Activated CD4-positive, alpha-beta T cell treated with anti-CD3 and anti-CD28 coated beads, Interleukin-2, amount 50 U/mL, for 48 hours (primary cell): ENCODE measurements at regions not wholly inside any gene's neighbourhood (a gene's known extent, or its start where the extent isn't known, plus 50 kb on each side); places are given as distances from the start of the nearest gene placed in this dataset.

Experiments used
- DNase-seq, 2 experiments: peaks; one replicate each; pipeline ENCODE4 v3.0.0-alpha.2; 2020

DNA sequence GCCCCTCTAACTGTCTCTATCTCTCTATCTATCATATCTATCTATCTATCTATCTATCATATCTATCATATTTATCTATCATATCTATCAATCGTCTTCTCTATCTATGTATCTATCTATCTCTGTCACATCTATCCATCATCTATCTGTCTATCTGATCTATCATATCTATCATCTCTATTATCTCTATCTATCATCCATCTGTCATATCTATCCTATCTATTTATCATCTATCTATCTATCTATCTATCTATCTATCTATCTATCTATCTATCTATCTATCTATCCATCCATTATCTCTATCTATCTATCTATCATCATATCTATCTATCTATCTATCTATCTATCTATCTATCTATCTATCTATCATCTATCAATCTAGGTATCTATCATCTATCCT, 638.0 kb downstream of the DHX35 start:
- no peak for DNase-seq

DNA sequence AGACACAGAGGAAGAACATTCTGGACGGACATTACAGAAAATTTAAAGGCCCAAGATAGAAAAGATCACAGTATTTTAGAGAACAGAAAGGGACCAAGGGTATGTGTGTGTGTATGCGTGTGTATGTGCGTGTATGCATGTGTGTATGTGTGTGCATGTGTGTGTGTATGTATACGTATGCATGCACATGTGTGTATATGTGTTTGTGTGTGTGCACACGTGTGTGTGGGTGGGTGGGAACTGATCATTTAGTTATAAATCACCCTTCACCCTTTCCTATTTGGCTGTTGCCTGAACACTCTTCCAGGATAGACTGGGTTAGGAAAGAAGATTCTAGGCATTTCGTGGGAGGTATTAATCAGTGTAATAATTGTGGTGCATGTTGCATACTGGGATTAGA, 634.4 kb downstream of the DHX35 start:
- no peak for DNase-seq

GRCh38 chr20:39592371-39592770, 630.2 kb downstream of the DHX35 start:
- no peak for DNase-seq

- no peak for DNase-seq
Observed at GRCh38 chr20:39588148-39588757, 626.1 kb downstream of the DHX35 start.

DNA sequence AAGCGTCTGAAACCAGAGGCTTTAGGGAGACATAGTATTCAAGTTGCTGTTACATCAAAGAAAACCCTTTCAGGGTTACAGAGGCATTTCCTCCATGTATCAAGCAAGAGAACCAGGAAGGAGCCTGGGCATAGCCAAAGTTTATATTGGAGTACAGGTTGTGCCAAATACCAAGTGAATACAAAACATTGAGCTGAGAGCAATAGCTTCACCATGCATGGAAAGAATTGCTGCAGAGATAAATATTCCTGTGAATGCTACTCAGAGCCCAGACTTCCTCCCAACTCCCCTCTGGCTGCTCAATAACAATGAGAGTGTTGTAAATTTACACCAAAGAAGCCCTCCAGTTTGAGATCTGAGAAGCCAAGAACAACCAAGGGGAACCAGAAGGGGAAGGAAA, 618.9 kb downstream of the DHX35 start:
- no peak for DNase-seq

DNA sequence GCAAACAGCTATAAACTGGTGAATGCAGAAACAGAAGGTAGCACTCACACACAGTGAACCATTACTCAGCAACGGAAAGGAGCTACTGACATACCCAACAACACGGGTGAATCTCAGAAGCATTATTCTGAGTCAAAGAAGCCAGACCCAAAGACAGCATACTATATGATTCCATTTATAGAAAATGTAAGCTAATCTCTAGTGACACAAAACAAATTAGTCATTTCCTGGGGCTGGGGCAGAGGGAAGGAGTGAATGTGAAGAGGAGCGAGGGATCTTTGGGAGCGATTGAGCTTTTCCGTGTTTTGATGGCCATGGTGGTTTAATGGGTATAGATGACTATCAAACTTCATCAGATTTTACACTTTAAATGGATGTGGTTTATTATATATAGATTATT, 614.6 kb downstream of the DHX35 start:
- no peak for DNase-seq

DNA sequence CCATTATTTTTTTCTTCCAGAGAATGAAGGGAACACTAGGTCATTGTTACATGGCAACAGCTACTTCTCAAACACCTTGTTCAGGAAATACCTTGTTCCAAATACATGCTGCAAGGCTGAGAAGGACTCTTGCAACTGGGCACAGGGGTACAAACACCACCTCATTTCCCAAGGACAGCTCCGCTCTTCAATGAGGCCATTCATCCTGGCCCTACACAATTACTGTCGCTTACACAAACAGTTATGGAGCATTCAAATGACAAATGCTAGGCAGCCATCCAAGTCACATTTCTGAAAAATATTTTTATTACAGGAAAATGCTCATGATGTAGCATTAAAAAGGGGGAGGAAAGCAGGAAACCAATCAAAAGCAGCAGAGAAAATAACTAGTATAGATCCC, 611.9 kb downstream of the DHX35 start:
- no peak for DNase-seq

DNA sequence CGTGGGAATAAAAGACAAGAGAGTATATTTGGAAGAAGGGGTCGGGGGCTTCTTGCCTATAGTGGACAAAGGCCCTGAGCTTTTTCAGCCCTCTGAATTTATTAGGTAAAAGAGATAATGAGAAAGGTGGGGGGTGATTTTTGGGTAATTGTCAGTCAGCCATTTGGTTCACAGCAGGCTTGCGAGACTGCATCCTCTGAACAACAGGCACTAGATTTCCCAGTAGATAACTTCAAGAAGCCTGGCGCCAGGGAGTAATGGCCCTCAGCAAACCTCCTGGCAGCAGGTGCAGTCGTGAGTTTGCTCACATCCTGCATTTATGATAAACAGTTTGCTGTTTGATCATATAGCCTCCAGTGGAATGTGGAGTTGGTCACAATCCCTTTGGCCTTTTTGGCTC, 609.0 kb downstream of the DHX35 start:
- no peak for DNase-seq

DNA sequence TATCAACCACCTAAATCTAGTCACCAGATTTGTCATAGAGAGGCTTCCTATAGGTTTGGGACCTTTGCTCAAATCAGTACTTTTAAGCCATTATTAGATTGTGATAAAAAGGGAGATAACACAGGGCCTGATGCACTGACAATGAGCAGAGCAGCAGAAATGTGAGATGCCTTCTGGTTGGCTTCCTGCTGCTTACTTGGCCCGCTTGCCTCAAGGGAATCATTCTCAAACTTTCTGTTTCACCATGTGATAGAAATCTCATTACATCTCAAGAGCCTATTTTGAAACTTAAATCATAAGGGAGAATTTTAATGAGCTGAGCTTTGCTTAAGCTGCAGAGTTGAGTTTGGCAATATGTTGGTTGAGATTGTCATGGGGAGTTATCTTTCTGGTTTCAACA, 606.0 kb downstream of the DHX35 start:
- DNase-seq = no peak

DNA sequence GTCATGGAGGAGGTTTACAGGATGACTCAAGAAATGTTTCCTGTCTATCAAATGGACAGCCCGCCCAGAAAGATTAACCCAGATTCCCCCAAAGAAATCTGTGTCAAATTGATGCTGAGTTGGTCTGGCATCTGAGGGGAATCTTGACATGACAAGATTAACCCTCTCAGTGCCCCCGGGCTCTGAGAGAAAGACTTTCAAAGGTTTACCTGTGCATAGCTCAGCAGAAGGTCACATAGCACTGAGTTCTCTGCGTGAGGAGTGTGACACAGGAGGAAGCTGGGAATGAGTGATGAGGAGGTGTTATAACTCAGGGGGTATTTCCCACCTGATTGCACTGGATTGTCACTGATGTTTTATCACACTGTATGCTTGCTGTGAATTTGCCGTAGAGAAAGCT, 601.2 kb downstream of the DHX35 start:
- no peak for DNase-seq

- DNase-seq = no peak
Observed at GRCh38 chr20:39554341-39554740, 592.2 kb downstream of the DHX35 start.

- DNase-seq = no peak
Observed at GRCh38 chr20:39553120-39553519, 591.0 kb downstream of the DHX35 start.

DNA sequence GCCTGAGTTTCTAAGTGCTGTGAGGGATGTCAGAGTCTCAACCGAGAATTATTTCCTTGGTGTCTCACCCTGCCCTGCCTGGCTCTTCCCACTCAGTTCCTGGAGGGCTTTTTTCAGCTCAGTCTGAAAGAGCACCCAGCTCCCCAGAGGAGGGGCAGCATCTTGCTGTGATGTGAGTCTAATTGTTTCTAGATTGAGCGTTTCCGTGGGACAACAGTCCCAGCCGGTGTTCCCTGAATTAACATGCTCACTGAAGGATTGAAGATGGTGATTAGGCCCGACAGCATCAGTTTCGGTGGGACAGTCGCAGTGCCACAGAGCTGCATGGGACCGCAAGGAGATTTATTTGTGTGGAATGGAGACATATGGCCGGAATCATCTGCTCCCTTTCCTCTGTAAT, 587.6 kb downstream of the DHX35 start:
- DNase-seq = no peak

GRCh38 chr20:39547546-39548408, 585.6 kb downstream of the DHX35 start:
- DNase-seq = no peak

DNA sequence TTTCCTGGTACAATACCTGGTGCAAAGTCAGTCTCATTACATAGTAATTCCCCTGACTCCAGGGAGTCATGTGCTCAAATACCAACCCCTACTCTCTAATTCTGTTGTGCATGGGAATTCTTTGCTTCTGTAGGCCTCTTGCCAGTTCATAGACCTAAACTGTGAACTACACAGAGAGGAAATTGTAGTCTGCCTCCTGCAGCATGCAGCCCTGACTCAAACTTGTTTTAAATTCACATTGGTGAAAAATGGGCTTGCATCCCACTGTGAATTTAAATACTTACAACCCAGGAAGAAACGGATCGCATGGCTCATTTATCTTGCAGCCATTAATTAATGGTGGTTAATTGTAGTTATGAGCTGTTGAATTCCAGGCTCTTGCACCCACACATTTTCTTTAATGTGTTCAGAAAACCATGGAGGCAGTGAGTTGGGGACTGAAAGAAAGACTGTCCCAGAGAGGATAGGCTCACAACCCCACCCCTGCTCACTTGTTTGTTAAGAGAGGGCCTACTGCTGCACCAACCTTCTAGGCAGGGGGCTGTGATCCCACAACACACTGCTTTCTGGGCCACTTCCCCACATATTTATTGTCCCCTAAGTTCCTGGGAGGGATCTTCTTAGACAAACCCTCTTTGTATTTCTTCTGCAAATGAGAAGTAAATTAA, 579.1 kb downstream of the DHX35 start:
- no peak for DNase-seq

- DNase-seq = no peak
Observed at GRCh38 chr20:39538317-39538716, 576.2 kb downstream of the DHX35 start.

DNA sequence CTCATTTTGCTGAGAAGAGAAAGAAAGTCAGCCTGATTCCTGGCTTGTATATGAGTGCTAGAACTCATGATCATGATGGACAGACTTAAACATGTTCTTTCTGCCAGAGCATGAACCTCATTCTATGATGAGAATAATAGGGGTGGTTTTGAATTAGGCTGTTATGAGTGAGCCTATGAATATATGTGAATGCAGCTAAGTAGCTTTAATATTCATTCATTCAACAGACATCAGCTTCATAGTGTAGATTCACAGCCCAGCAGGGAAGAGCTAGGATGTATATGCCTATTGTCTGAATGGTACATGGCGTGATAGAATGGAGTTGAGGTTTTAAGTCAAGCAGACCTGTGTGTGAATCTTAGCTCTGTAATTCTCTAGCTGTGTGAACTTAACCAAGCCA, 573.2 kb downstream of the DHX35 start:
- no peak for DNase-seq

DNA sequence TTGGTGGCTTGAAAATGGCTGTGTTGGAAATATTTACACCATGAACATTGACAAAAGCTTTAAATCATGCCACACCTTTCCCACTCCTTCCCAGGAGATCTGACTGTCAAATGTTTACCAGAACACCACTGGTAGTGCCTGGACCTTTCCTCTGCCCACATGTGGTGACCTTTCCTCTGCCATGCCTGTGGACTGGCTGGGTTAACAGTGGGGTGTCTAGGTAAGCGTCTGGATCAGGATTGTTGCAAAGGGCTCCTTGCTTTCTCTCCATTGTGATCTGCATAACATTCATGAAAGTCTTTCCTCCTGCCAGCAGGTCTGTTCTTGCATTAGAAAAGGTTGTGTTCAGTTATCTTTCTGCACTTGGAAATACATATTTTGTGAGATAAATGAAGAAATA, 572.7 kb downstream of the DHX35 start:
- no peak for DNase-seq

DNA sequence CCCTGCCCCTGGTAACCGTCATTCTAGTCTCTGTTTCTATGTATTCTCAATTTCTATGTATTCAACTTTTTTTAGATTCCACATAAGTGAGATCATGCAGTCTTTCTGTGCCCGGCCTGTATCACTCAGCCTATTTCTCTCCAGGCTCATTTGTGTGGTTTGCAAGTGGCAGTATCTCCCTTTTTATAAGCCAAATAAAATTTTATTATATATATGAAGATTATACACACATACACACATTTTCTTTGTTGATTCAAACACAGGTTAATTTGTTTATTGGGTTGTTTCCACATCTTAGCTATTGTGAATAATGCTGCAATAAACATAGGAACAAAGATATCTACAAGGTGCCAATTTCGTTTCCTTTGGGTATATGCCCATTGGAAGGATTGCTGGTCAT, 571.7 kb downstream of the DHX35 start:
- no peak for DNase-seq

DNA sequence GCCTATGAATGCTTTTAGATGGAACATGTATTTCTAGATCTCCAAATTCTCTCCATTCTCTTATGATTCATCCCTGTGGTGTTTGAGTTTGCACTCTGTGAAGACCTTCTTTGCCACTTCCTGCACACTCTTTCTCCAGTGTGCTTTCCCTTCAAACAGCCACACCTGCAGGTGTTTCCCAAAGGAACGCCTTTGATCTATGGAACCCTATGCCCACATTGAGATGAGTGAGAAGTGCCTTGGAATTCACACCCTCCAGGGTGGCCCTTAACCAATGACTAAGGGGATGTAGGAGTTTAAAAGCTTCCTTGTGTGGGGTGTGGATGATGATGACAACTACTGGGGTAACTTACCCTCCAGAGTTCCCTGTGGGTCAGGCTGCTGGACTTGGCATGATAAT, 570.1 kb downstream of the DHX35 start:
- no peak for DNase-seq

- no peak for DNase-seq
Observed at GRCh38 chr20:39528436-39528835, 566.3 kb downstream of the DHX35 start.

DNA sequence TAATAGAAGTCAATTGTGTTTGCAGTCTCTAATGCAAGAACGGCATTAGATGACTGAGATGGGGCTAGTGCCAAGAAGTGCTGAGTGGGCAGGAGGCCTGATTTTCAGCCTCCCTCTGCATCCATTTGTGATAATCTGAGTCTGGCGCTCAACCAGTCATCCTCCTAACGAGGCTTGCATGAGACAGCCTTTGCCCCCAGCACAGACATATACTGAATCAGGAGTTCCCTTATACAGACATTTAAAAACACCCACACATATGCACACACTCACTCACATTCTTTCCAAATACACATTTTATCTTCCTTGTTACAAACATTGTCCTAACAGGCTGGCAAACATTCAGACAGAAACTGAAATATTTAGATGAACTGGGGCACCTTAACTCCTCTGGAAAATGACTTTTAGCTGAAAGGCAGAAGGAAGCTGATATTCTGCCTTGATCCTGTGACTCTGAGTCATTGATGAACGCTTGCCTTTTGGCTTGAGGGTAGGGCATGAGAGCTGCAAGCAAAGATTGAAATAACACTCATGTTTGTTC, 562.3 kb downstream of the DHX35 start:
- no peak for DNase-seq

GRCh38 chr20:39523405-39523804, 561.3 kb downstream of the DHX35 start:
- DNase-seq = no peak

DNA sequence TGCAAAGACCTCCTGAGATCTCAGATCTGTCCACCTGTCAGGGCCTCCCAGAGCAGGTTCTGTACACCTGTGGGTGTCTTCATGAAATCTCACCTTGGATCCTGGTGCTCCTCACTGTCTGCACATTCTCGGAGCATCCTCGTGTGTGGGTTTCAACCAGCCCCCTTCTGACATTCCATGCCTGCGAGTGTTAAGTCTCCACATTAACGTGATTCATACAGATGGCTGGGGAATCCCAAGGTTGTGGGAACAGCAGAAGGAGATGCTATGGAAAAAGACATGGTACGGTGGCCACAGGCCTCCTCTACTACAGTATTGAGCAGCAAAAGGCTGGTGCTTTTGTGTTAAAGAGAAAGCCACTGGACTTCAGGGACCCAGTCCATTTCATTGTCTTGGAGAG, 556.5 kb downstream of the DHX35 start:
- DNase-seq = no peak
